Spleen (tissue), 11 donors: ENCODE measurements at regions not wholly inside any gene's neighbourhood (a gene's known extent, or its start where the extent isn't known, plus 50 kb on each side); places are given as distances from the start of the nearest gene placed in this dataset.

Source experiments
- DNase-seq: peaks from one replicate; pipeline ENCODE4 v3.0.0-alpha.2; 2020
- H3K27ac ChIP-seq, 8 donors: fragments of 200-600 bp; sonication (generic) in 7 of 8; 1 replicate in 4 of 8; 2 replicates in 4 of 8; pipeline versions ENCODE4 v1.5.0 to v1.8.0; 2016 to 2021; ENCODE audit warnings: inconsistent platforms in 4 of 8, mild to moderate bottlenecking in 4 of 8, moderate library complexity in 1 of 8
- H3K27me3 ChIP-seq, 7 donors: fragments of 200-600 bp; sonication (generic) in 6 of 7; replicated peaks in 1 of 7; 1 replicate in 4 of 7; 2 replicates in 3 of 7; pipeline versions ENCODE4 v1.5.0 to v1.8.0; 2016 to 2021; ENCODE audit warnings: inconsistent platforms in 3 of 7, mild to moderate bottlenecking in 1 of 7
- H3K36me3 ChIP-seq, 6 donors: fragments of 200-600 bp; sonication (generic) in 5 of 6; 1 replicate in 4 of 6; 2 replicates in 2 of 6; pipeline versions ENCODE4 v1.5.0 to v1.8.0; 2016 to 2021; ENCODE audit warnings: inconsistent platforms in 2 of 6
- H3K4me1 ChIP-seq, 6 donors: fragments of 200-600 bp; sonication (generic) in 5 of 6; 1 replicate in 3 of 6; 2 replicates in 3 of 6; pipeline versions ENCODE4 v1.5.0 to v1.8.0; 2016 to 2021; ENCODE audit warnings: inconsistent platforms in 3 of 6
- H3K4me3 ChIP-seq, 8 donors: fragments of 200-600 bp; sonication (generic) in 7 of 8; 1 replicate in 4 of 8; 2 replicates in 4 of 8; pipeline versions ENCODE4 v1.5.0 to v1.8.0; 2016 to 2021; ENCODE audit warnings: inconsistent platforms in 4 of 8, mild to moderate bottlenecking in 4 of 8, moderate library complexity in 2 of 8
- H3K9me3 ChIP-seq, 8 donors: fragments of 200-600 bp; sonication (generic) in 7 of 8; 1 replicate in 4 of 8; 2 replicates in 4 of 8; pipeline versions ENCODE4 v1.5.0 to v1.8.0; 2016 to 2021; ENCODE audit warnings: inconsistent platforms in 4 of 8
- POLR2A ChIP-seq, 3 donors: fragments of 450-650 bp; IDR thresholded peaks; one replicate each; pipeline ENCODE4 v1.5.1; 2017; ENCODE audit warnings: antibody characterized with exemption in 3 of 3, mild to moderate bottlenecking in 1 of 3
- POLR2AphosphoS5 ChIP-seq, 3 donors: sonication (generic); formaldehyde crosslinking; IDR thresholded peaks; one replicate each; pipeline ENCODE4 v1.5.1; 2017; ENCODE audit warnings: antibody characterized with exemption in 3 of 3
- WGBS, 5 donors: extraction: QIAGEN DNeasy Blood & Tissue Kit in 3 of 5; methylation state at CpG; one replicate each; pipeline versions ENCODE4 v1.1.5 to v1.1.7; 2013 to 2018; 5-methylcytosine and 5-hydroxymethylcytosine counted together
- intact Hi-C: fragments of 100-400 bp; cut with DNase I; formaldehyde crosslinking; loops from one replicate; pipeline ENCODE4 v1.15.0; 2023; ENCODE audit warnings: low total_unique reads
- TF ChIP-seq, protein P1 (sequence below), 11 experiments: fragments of 200-600 bp in 7 of 11; fragments of 450-650 bp in 4 of 11; sonication (generic) in 4 of 11; IDR thresholded peaks in 8 of 11; conservative IDR thresholded peaks in 3 of 11; 1 replicate in 7 of 11; 2 replicates in 4 of 11; pipeline versions ENCODE4 v1.4.0 to v1.8.0; 2016 to 2021; ENCODE audit warnings: antibody characterized with exemption in 11 of 11, inconsistent platforms in 4 of 11, mild to moderate bottlenecking in 1 of 11
- donor health status: healthy with polysubstance abuse.
- donor health status: DM: no; HTN: no; CAD: no; lungs with moderate emphysema.
- donor health status: DM: no; HTN: no; CAD: no.
- donor health status: Bipolar disorder and iron deficiency.
- donor health status: healthy.
- donor health status: DM: no; HTN: no; CAD: no.
- donor health status: DM: yes; HTN: yes; CAD: no.

GRCh38 chr2:62363166-62363565 lies 142.8 kb downstream of the TMEM17 start:
- Histone ChIP-seq H3K27me3 (no peaks in the 10 kb centered on the region), H3K36me3 (no peaks in the 10 kb centered on the region), H3K9me3 (peaks cover 0 to 10% (median 6%) of the 10 kb centered on the region in 8 donors), H3K27ac (no peak overlapping the region), H3K4me3 (no peak overlapping the region), H3K4me1 (no peaks in the 10 kb centered on the region)
- TF ChIP-seq POLR2A (IDR thresholded peaks at IDR 0.05) (no peak), POLR2AphosphoS5 (IDR thresholded peaks at IDR 0.05) (no peak)
- TF ChIP-seq, protein P1, sequence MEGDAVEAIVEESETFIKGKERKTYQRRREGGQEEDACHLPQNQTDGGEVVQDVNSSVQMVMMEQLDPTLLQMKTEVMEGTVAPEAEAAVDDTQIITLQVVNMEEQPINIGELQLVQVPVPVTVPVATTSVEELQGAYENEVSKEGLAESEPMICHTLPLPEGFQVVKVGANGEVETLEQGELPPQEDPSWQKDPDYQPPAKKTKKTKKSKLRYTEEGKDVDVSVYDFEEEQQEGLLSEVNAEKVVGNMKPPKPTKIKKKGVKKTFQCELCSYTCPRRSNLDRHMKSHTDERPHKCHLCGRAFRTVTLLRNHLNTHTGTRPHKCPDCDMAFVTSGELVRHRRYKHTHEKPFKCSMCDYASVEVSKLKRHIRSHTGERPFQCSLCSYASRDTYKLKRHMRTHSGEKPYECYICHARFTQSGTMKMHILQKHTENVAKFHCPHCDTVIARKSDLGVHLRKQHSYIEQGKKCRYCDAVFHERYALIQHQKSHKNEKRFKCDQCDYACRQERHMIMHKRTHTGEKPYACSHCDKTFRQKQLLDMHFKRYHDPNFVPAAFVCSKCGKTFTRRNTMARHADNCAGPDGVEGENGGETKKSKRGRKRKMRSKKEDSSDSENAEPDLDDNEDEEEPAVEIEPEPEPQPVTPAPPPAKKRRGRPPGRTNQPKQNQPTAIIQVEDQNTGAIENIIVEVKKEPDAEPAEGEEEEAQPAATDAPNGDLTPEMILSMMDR (IDR thresholded peaks at IDR 0.05 in 8 of 11, conservative IDR thresholded peaks at IDR 0.05 in 3 of 11): no peak
- intact Hi-C loops: no loop called here
- WGBS, 5 donors: 74 to 86% (median 82%) methylated on average over 5 of the region's 5 CpGs
- no peak for DNase-seq

DNA sequence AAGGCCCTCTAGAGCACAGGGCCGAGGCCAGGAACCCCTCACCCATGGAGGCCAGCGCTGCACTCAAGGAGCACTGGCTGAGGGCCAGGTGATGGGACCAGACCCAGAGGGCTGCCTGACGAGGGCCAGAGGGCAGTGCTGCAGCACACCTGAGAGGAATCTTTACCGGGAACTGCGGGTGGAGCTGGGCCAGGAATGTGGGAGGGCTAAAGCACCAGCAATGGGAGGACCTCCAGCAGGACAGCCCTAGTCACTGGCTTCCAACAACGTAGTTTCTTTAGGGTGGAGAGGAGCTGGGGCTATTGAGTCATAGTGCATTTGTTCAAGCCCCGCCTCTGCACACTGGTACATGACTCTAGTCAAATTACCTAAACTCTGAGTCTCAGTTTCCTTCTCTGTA lies 143.4 kb downstream of the TMEM17 start:
- H3K9me3 ChIP-seq: peaks cover 0 to 10% (median 6%) of the 10 kb centered on the region in 8 donors
- no peaks in the 10 kb centered on the region for H3K27me3 ChIP-seq
- TF ChIP-seq POLR2A (IDR thresholded peaks at IDR 0.05): no peak
- TF ChIP-seq, protein P1 (IDR thresholded peaks at IDR 0.05 in 8 of 11, conservative IDR thresholded peaks at IDR 0.05 in 3 of 11): no peak
- no peak for TF ChIP-seq POLR2AphosphoS5 (IDR thresholded peaks at IDR 0.05)
- no peaks in the 10 kb centered on the region for H3K4me1 ChIP-seq
- no peak overlapping the region for H3K27ac ChIP-seq
- intact Hi-C loops: no loop called here
- DNase-seq: no peak
- 62 to 94% (median 92%) methylated on average over 2 to 7 of the region's 7 CpGs for WGBS, 5 donors
- no peaks in the 10 kb centered on the region for H3K36me3 ChIP-seq
- H3K4me3 ChIP-seq: no peak overlapping the region

GRCh38 chr2:62361964-62362363 lies 144.0 kb downstream of the TMEM17 start:
- H3K4me1 ChIP-seq: no peaks in the 10 kb centered on the region
- H3K36me3 ChIP-seq: no peaks in the 10 kb centered on the region
- no peak for TF ChIP-seq POLR2AphosphoS5 (IDR thresholded peaks at IDR 0.05)
- no peak for TF ChIP-seq POLR2A (IDR thresholded peaks at IDR 0.05)
- TF ChIP-seq, protein P1 (IDR thresholded peaks at IDR 0.05 in 8 of 11, conservative IDR thresholded peaks at IDR 0.05 in 3 of 11): no peak
- H3K9me3 ChIP-seq: peaks cover 0 to 10% (median 6%) of the 10 kb centered on the region in 8 donors
- no peaks in the 10 kb centered on the region for H3K27me3 ChIP-seq
- no peak overlapping the region for H3K27ac ChIP-seq
- no peak for DNase-seq
- no peak overlapping the region for H3K4me3 ChIP-seq
- 95 to 100% (median 100%) methylated on average over 2 of the region's 2 CpGs for WGBS, 5 donors
- intact Hi-C loops: no loop called here

- H3K36me3 ChIP-seq: no peaks in the 10 kb centered on the region
- H3K4me1 ChIP-seq: no peaks in the 10 kb centered on the region
- intact Hi-C loops: no loop called here
- H3K27me3 ChIP-seq: no peaks in the 10 kb centered on the region
- H3K4me3 ChIP-seq: no peak overlapping the region
- H3K27ac ChIP-seq: no peak overlapping the region
- TF ChIP-seq, protein P1 (IDR thresholded peaks at IDR 0.05 in 8 of 11, conservative IDR thresholded peaks at IDR 0.05 in 3 of 11): no peak
- TF ChIP-seq POLR2AphosphoS5 (IDR thresholded peaks at IDR 0.05) (no peak), POLR2A (IDR thresholded peaks at IDR 0.05) (no peak)
- DNase-seq: no peak
- H3K9me3 ChIP-seq: peaks cover 0 to 21% (median 18%) of the 10 kb centered on the region in 8 donors
- 79 to 89% (median 88%) methylated on average over 9 of the region's 9 CpGs for WGBS, 5 donors
These were observed 151.0 kb downstream of the TMEM17 start for GRCh38 chr2:62354771-62355561.
